MM.1S (cell line): ENCODE measurements at regions not wholly inside any gene's neighbourhood (a gene's known extent, or its start where the extent isn't known, plus 50 kb on each side); places are given as distances from the start of the nearest gene placed in this dataset.

ENCODE experiments used
- DNase-seq: peaks from one replicate; pipeline ENCODE4 v3.0.0-alpha.2; 2015
- H2AFZ ChIP-seq: fragments of 300-600 bp; sonication (generic); 2 replicates; pipeline ENCODE4 v1.6.0; 2016; ENCODE audit warnings: antibody characterized with exemption, low read length
- H3F3A ChIP-seq: fragments of 300-600 bp; sonication (generic); 2 replicates; pipeline ENCODE4 v1.6.1; 2016; ENCODE audit warnings: mild to moderate bottlenecking, antibody characterized with exemption, low read length, moderate library complexity, mixed read lengths; ENCODE audit not compliant: insufficient read depth
- H3K27ac ChIP-seq: fragments of 300-600 bp; sonication (generic); 2 replicates; pipeline ENCODE4 v1.5.1; 2016; ENCODE audit warnings: mild to moderate bottlenecking, low read length
- H3K27me3 ChIP-seq: fragments of 300-600 bp; sonication (generic); replicated peaks from 2 replicates; pipeline ENCODE4 v1.6.0; 2016; ENCODE audit warnings: low read length; ENCODE audit not compliant: insufficient read depth
- H3K36me3 ChIP-seq: fragments of 300-600 bp; sonication (generic); replicated peaks from 2 replicates; pipeline ENCODE4 v1.6.1; 2016; ENCODE audit warnings: mild to moderate bottlenecking, low read length, mixed read lengths; ENCODE audit not compliant: insufficient read depth
- H3K4me1 ChIP-seq: fragments of 300-600 bp; sonication (generic); 2 replicates; pipeline ENCODE4 v1.6.1; 2016; ENCODE audit warnings: low read length, mixed read lengths
- H3K4me2 ChIP-seq: fragments of 300-600 bp; sonication (generic); 2 replicates; pipeline ENCODE4 v1.6.0; 2016; ENCODE audit warnings: low read depth, low read length
- H3K4me3 ChIP-seq: fragments of 300-600 bp; sonication (generic); 2 replicates; pipeline ENCODE4 v1.5.1; 2016; ENCODE audit warnings: low read length, mixed read lengths
- H3K79me2 ChIP-seq: fragments of 300-600 bp; sonication (generic); 2 replicates; pipeline ENCODE4 v1.6.1; 2016; ENCODE audit warnings: mixed run types, low read length, mixed read lengths
- H3K9ac ChIP-seq: fragments of 300-600 bp; sonication (generic); 2 replicates; pipeline ENCODE4 v1.6.1; 2016; ENCODE audit warnings: low read length, mixed read lengths
- H3K9me2 ChIP-seq: fragments of 300-600 bp; sonication (generic); replicated peaks from 2 replicates; pipeline ENCODE4 v1.6.1; 2016; ENCODE audit warnings: mild to moderate bottlenecking, low read length, mixed read lengths; ENCODE audit not compliant: insufficient read depth
- H3K9me3 ChIP-seq: fragments of 300-600 bp; sonication (generic); replicated peaks from 2 replicates; pipeline ENCODE4 v1.6.1; 2016; ENCODE audit warnings: mild to moderate bottlenecking, low read length, mixed read lengths; ENCODE audit not compliant: insufficient read depth
- H4K20me1 ChIP-seq: fragments of 300-600 bp; sonication (generic); 2 replicates; pipeline ENCODE4 v1.6.1; 2016; ENCODE audit warnings: mild to moderate bottlenecking, low read length, moderate library complexity, mixed read lengths; ENCODE audit not compliant: insufficient read depth
- EZH2 ChIP-seq: fragments of 300-600 bp; sonication (generic); optimal IDR thresholded peaks from 2 replicates; pipeline ENCODE3; 2017; ENCODE audit warnings: low read depth, mild to moderate bottlenecking, antibody characterized with exemption, low read length, mixed read lengths
- EZH2phosphoT487 ChIP-seq: fragments of 300-600 bp; sonication (generic); IDR thresholded peaks from 2 replicates; pipeline ENCODE4 v1.6.1; 2018; ENCODE audit warnings: antibody characterized with exemption, low read length
- TF ChIP-seq, protein P1 (sequence below): fragments of 300-600 bp; sonication (generic); IDR thresholded peaks from 2 replicates; pipeline ENCODE4 v1.5.1; 2016; ENCODE audit warnings: antibody characterized with exemption, low read length, mixed read lengths

DNA sequence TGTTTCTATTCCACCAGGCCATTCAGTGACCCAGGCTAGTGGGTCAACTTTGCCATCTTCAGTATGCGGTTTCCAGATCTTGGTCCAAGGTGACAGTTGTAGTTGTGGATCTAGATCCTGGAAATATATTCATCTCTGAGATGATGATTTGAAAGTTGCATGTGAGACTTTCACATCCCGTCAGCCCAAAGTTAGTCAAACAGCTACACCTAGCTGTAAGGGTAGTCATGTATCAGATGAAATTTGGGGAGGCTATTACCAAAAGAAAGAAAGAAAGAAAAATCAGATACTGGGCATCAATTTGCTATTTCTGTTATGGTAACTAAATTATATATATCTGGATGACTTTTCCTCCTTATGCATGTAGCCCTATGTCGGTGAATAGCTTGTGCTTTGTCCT, 259.4 kb upstream of the ARX start:
- no peak for TF ChIP-seq EZH2phosphoT487
- TF ChIP-seq, protein P1, sequence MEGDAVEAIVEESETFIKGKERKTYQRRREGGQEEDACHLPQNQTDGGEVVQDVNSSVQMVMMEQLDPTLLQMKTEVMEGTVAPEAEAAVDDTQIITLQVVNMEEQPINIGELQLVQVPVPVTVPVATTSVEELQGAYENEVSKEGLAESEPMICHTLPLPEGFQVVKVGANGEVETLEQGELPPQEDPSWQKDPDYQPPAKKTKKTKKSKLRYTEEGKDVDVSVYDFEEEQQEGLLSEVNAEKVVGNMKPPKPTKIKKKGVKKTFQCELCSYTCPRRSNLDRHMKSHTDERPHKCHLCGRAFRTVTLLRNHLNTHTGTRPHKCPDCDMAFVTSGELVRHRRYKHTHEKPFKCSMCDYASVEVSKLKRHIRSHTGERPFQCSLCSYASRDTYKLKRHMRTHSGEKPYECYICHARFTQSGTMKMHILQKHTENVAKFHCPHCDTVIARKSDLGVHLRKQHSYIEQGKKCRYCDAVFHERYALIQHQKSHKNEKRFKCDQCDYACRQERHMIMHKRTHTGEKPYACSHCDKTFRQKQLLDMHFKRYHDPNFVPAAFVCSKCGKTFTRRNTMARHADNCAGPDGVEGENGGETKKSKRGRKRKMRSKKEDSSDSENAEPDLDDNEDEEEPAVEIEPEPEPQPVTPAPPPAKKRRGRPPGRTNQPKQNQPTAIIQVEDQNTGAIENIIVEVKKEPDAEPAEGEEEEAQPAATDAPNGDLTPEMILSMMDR, result no peak
- TF ChIP-seq EZH2, result no peak
- no peaks in the 10 kb centered on the region for H3K9me3 ChIP-seq
- H4K20me1 ChIP-seq, result no peaks in the 10 kb centered on the region
- H3K36me3 ChIP-seq, result no peaks in the 10 kb centered on the region
- no peak overlapping the region for H3K9ac ChIP-seq
- no peak overlapping the region for H3K4me3 ChIP-seq
- H3K9me2 ChIP-seq, result no peaks in the 10 kb centered on the region
- H3K27me3 ChIP-seq, result no peaks in the 10 kb centered on the region
- no peaks in the 10 kb centered on the region for H3F3A ChIP-seq
- H3K27ac ChIP-seq, result no peak overlapping the region
- DNase-seq, result no peak
- H3K4me1 ChIP-seq, result no peaks in the 10 kb centered on the region
- no peaks in the 10 kb centered on the region for H3K79me2 ChIP-seq
- no peak overlapping the region for H3K4me2 ChIP-seq
- H2AFZ ChIP-seq, result no peak overlapping the region

DNA sequence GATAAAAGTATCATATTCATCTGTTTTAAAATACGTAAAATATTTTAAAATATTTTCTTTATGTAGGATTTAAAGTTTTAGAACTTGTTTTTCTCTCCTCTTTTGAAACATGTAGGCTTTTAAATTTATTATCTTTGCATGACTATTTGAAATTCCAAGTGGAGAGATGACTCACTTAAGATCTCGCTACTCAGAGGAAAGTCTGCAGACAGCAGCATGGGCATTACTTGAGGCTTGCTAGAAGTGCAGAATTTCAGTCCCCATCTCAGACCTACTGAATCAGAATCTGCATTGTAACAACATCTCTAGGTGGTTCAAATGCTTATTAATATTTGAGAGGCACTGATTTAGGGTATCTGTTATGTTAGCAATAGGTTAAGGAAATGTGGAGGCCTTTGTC, 225.7 kb upstream of the ARX start:
- DNase-seq, result no peak
- Histone ChIP-seq H3K27ac (no peak overlapping the region), H3K27me3 (no peaks in the 10 kb centered on the region), H3K36me3 (no peaks in the 10 kb centered on the region), H3K4me2 (no peak overlapping the region), H3F3A (no peaks in the 10 kb centered on the region), H3K9ac (no peak overlapping the region), H3K4me3 (no peak overlapping the region), H3K4me1 (no peaks in the 10 kb centered on the region), H4K20me1 (no peaks in the 10 kb centered on the region), H3K9me3 (no peaks in the 10 kb centered on the region), H3K9me2 (no peaks in the 10 kb centered on the region), H2AFZ (no peak overlapping the region), H3K79me2 (no peaks in the 10 kb centered on the region)
- TF ChIP-seq EZH2phosphoT487, result no peak
- no peak for TF ChIP-seq EZH2
- TF ChIP-seq, protein P1, result no peak

DNA sequence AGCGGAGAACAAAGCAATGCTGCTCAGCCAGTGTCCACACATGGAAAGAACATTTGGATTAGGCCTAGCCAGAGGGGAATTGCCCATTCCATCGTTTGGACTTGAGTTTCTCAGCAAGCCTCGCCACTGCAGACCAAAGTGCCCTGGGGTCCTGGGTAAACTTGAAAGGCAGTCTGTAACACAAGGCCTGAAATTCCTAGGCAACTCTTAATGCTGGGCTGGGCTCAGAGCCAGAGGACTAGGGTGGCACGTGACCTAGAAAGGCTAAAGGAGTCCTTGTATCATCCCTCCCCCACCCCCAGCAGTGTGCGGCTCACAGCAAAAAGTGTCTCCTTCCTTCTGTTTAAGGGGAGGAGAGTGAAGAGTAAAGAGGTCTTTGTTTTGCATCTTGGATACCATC, 210.4 kb upstream of the ARX start:
- no peaks in the 10 kb centered on the region for H4K20me1 ChIP-seq
- H3K4me2 ChIP-seq, result no peak overlapping the region
- no peak overlapping the region for H3K9ac ChIP-seq
- no peak overlapping the region for H2AFZ ChIP-seq
- TF ChIP-seq, protein P1, result no peak
- TF ChIP-seq EZH2phosphoT487 (no peak), EZH2 (no peak)
- no peak overlapping the region for H3K4me3 ChIP-seq
- no peaks in the 10 kb centered on the region for H3K27me3 ChIP-seq
- H3K9me2 ChIP-seq, result no peaks in the 10 kb centered on the region
- no peaks in the 10 kb centered on the region for H3F3A ChIP-seq
- no peaks in the 10 kb centered on the region for H3K9me3 ChIP-seq
- no peak for DNase-seq
- no peaks in the 10 kb centered on the region for H3K36me3 ChIP-seq
- no peaks in the 10 kb centered on the region for H3K4me1 ChIP-seq
- no peaks in the 10 kb centered on the region for H3K79me2 ChIP-seq
- no peak overlapping the region for H3K27ac ChIP-seq
